Naive thymus-derived CD8-positive, alpha-beta T cell (primary cell): ENCODE measurements at regions not wholly inside any gene's neighbourhood (a gene's known extent, or its start where the extent isn't known, plus 50 kb on each side); places are given as distances from the start of the nearest gene placed in this dataset.

ENCODE experiments used
- ATAC-seq, 2 donors: fragments of 150-1000 bp; cut with Tn5 transposase in 1 of 2; sonication (Bioruptor Pico), chemical (Tn5 transposase) in 1 of 2; 1 replicate in 1 of 2; 2 replicates in 1 of 2; pipeline ENCODE4 v1.10.0; 2021; ENCODE audit warnings: mild to moderate bottlenecking in 2 of 2, moderate library complexity in 2 of 2
- POLR2A ChIA-PET: fragments of 350-600 bp; sonication (Branson Sonifier 250); formaldehyde crosslinking; loops from one replicate; lab custom pipeline; 2021; ENCODE audit warnings: antibody characterized with exemption; lab: Charles Lee
- DNase-seq, 10 donors: peaks; one replicate each; pipeline versions ENCODE4 v3.0.0 to v3.0.0-alpha.2; 2020 to 2022
- H3K27ac Mint-ChIP-seq, 10 donors: one replicate each; pipeline ENCODE4 v1.8.0; 2020 to 2022; ENCODE audit warnings: mild to moderate bottlenecking in 10 of 10, mixed read lengths in 10 of 10, moderate library complexity in 4 of 10, inconsistent platforms in 1 of 10
- H3K27me3 Mint-ChIP-seq, 5 donors: one replicate each; pipeline ENCODE4 v1.8.0; 2021 to 2022; ENCODE audit warnings: mixed read lengths in 5 of 5
- H3K36me3 Mint-ChIP-seq, 3 donors: one replicate each; pipeline ENCODE4 v1.8.0; 2020 to 2022; ENCODE audit warnings: mixed read lengths in 3 of 3, mild to moderate bottlenecking in 2 of 3, inconsistent platforms in 1 of 3
- H3K4me1 Mint-ChIP-seq, 4 donors: one replicate each; pipeline ENCODE4 v1.8.0; 2021 to 2022; ENCODE audit warnings: mixed read lengths in 4 of 4
- H3K4me3 Mint-ChIP-seq, 10 donors: one replicate each; pipeline ENCODE4 v1.8.0; 2020 to 2022; ENCODE audit warnings: mild to moderate bottlenecking in 10 of 10, mixed read lengths in 10 of 10, moderate library complexity in 6 of 10, inconsistent platforms in 1 of 10
- H3K9me3 Mint-ChIP-seq, 9 donors: one replicate each; pipeline ENCODE4 v1.8.0; 2020 to 2022; ENCODE audit warnings: mixed read lengths in 9 of 9, mild to moderate bottlenecking in 3 of 9, inconsistent platforms in 1 of 9, moderate library complexity in 1 of 9

DNA sequence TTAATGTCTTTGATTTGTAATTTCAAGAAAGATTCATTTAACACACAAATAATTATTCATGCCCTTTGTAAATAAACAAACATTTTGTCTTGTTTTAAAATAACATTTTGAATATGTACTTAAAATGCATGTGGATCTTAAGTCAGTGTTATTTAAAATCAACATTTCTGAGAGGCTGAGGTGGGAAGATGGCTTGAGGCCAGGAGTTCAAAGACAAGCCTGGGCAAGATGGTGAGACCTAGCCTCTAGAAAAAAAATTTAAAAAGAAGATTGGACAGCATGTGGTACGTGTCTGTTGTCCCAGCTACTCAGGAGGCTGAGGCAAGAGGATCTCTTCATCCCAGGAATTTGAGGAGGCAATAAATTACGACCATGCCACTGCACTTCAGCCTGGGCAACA lies 1268.2 kb downstream of the SLITRK1 start:
- Mint-ChIP-seq H3K27me3 (no peaks in the 10 kb centered on the region), H3K4me3 (no peak overlapping the region), H3K4me1 (no peaks in the 10 kb centered on the region), H3K27ac (no peak overlapping the region), H3K36me3 (no peaks in the 10 kb centered on the region), H3K9me3 (peaks cover 0 to 25% (median 0%) of the 10 kb centered on the region in 9 donors)
- no peak for DNase-seq
- POLR2A ChIA-PET: no interaction called here
- no peak for ATAC-seq

DNA sequence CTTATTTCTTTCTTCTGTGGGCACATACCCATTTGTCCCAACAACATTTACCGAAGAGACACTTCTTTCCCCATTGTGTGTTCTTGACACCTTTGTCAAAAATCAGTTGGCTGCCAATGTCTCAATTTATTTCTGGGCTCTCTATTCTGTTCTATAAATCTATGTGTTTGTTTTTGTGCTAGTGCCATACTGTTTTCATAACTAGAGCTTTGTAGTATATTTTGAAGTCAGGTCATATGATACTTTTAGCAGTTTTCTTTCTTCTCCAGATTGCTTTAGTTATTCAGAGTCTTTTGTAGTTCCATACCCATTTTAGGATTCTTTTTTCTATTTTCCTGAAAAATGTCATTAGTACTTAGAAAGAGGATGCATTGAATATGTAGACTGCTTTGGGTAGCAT lies 1276.3 kb downstream of the SLITRK1 start:
- Mint-ChIP-seq H3K9me3 (peaks cover 7 to 34% (median 14%) of the 10 kb centered on the region in 9 donors), H3K4me1 (no peaks in the 10 kb centered on the region), H3K27me3 (no peaks in the 10 kb centered on the region), H3K36me3 (peaks cover 0 to 4% (median 0%) of the 10 kb centered on the region in 3 donors), H3K4me3 (no peak overlapping the region), H3K27ac (no peak overlapping the region)
- DNase-seq: no peak
- ATAC-seq: no peak
- POLR2A ChIA-PET: no interaction called here

DNA sequence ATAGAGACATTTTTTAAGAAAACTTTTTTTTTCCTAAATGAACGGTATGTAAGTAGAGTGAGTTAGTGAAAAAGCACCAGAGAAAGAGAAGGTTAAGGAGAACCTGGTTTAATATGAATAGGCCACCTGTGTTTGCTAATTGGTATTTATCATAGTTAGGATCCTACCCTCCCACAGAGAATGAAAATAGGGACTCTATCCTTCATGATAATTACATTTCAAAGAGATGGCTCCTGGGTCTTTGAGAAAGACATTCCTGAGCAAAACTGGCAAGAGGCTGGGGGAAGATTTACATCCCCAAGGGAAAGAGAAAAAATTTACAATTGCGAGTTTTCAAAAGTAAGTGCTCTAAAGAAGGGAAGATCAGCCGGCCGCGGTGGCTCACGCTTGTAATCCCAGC lies 1284.5 kb downstream of the SLITRK1 start:
- POLR2A ChIA-PET: no interaction called here
- H3K4me3 Mint-ChIP-seq: no peak overlapping the region
- no peaks in the 10 kb centered on the region for H3K4me1 Mint-ChIP-seq
- DNase-seq (no peak), ATAC-seq (no peak)
- no peak overlapping the region for H3K27ac Mint-ChIP-seq
- H3K9me3 Mint-ChIP-seq: peaks cover 0 to 36% (median 7%) of the 10 kb centered on the region in 9 donors
- peaks cover 0 to 7% (median 0%) of the 10 kb centered on the region in 3 donors for H3K36me3 Mint-ChIP-seq
- no peaks in the 10 kb centered on the region for H3K27me3 Mint-ChIP-seq

DNA sequence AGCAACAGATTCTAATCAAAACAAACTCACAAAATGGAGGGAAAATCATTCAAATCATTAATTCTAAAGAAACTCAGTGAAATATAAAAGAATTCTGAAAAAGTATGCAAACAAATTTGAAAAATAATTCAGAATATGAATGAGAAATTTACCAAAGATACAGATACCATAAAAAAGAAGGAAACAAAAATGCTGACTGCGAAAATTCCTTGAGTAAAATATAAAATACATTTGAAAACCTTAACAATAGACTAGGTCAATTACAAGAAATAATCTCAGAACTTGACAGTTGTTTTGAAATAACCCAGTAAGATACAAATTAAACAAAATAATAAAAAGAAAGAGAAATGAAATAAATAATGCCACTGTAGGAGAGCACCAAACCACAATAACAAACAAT lies 1289.0 kb downstream of the SLITRK1 start:
- H3K9me3 Mint-ChIP-seq: peaks cover 0 to 37% (median 14%) of the 10 kb centered on the region in 9 donors
- H3K4me3 Mint-ChIP-seq: no peak overlapping the region
- H3K36me3 Mint-ChIP-seq: peaks cover 0 to 7% (median 0%) of the 10 kb centered on the region in 3 donors

DNA sequence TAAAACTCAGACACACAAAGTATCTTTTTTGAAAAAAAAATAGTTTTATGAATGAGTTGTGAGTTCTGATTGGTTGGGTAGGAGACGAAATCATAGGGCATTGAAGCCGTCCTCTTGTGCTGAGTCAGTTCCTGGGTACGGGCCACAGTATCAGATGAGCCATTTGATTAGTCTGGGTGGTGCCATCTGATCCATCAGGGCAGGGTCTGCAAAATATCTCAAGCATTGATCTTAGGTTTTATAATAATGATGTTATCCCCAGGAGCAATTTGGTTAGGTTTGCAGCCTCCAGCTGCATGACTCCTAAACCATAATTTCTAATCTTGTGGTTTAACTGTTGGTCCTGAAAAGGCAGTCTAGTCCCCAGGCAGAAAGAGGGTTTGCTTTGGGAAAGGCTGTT lies 1310.6 kb downstream of the SLITRK1 start:
- ATAC-seq (no peak), DNase-seq (no peak)
- H3K4me3 Mint-ChIP-seq: no peak overlapping the region
- POLR2A ChIA-PET: no interaction called here
- H3K27ac Mint-ChIP-seq: no peak overlapping the region
- H3K4me1 Mint-ChIP-seq: no peaks in the 10 kb centered on the region
- H3K27me3 Mint-ChIP-seq: no peaks in the 10 kb centered on the region
- H3K9me3 Mint-ChIP-seq: peaks cover 0 to 28% (median 10%) of the 10 kb centered on the region in 9 donors
- H3K36me3 Mint-ChIP-seq: peaks cover 0 to 5% (median 0%) of the 10 kb centered on the region in 3 donors

More for the DNA sequence above, 1289.0 kb downstream of the SLITRK1 start:
- no peak for DNase-seq
- H3K27ac Mint-ChIP-seq: no peak overlapping the region
- no peaks in the 10 kb centered on the region for H3K27me3 Mint-ChIP-seq
- POLR2A ChIA-PET: no interaction called here
- no peaks in the 10 kb centered on the region for H3K4me1 Mint-ChIP-seq
- no peak for ATAC-seq

DNA sequence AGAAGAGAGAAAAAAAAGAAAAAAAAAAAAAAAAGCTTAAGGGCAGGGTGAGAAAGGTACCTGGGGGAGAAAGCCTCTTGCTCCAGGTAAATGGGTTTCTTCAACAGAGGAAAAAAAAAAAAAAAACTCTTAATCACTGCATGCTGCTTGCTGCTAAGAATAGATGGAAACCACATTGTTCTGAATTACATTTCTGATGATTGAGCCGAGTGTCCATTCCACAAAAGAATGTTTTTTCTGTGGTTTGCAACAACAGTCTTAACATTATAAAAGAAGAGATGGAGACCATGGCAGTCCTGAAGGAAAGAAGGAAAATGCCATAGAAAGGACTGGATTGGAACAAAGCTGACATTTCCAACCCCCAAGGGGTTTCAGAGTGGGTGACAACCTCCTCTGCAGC lies 1312.7 kb downstream of the SLITRK1 start:
- DNase-seq (no peak), ATAC-seq (no peak)
- H3K4me3 Mint-ChIP-seq: no peak overlapping the region
- no peaks in the 10 kb centered on the region for H3K27me3 Mint-ChIP-seq
- POLR2A ChIA-PET: no interaction called here
- H3K36me3 Mint-ChIP-seq: no peaks in the 10 kb centered on the region
- no peaks in the 10 kb centered on the region for H3K4me1 Mint-ChIP-seq
- H3K27ac Mint-ChIP-seq: no peak overlapping the region
- peaks cover 0 to 29% (median 10%) of the 10 kb centered on the region in 9 donors for H3K9me3 Mint-ChIP-seq

DNA sequence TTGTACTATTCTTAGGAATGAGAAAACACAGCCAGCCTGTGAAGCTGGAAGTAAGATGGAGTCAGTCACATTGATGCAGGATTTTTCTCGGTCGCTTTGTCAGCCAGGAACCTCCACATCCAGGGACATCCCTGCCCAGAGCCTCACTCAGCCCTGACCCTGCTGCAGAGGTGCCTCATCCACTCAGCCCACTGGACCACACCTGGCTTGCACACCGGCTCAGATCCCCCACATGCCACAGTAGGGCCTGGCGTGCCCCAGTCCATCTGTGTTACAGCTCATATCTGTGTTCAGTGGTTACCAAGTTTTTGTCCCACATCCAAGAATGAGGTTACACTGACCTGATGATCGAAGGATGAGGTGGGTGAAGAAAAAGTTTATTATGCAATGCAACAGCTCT lies 1315.4 kb downstream of the SLITRK1 start:
- H3K36me3 Mint-ChIP-seq: no peaks in the 10 kb centered on the region
- peaks cover 0 to 22% (median 8%) of the 10 kb centered on the region in 9 donors for H3K9me3 Mint-ChIP-seq
- H3K4me3 Mint-ChIP-seq: no peak overlapping the region
- H3K4me1 Mint-ChIP-seq: no peaks in the 10 kb centered on the region
- H3K27ac Mint-ChIP-seq: no peak overlapping the region
- no peaks in the 10 kb centered on the region for H3K27me3 Mint-ChIP-seq
- no peak for ATAC-seq
- no peak for DNase-seq
- POLR2A ChIA-PET: no interaction called here

DNA sequence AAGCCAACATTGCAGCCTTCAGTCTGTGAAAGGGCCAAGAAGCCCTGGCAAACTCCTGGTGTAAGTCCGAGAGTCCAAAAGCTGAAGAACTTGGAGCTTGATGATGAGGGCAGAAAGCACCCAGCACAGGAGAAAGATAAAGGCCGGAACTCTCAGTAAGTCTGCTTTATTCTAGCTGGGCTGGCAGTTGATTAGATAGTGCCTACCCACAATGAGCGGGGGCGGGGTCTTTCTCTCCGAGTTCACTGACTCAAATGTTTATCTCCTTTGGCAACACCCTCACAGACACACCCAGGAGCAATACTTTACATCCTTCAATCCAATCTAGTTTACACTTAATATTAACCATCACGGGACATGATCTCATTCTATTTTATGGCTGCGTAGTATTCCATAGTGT lies 1317.1 kb downstream of the SLITRK1 start:
- H3K4me3 Mint-ChIP-seq: no peak overlapping the region
- DNase-seq: no peak
- POLR2A ChIA-PET: no interaction called here
- ATAC-seq: no peak
- H3K9me3 Mint-ChIP-seq: peaks cover 0 to 21% (median 5%) of the 10 kb centered on the region in 9 donors
- H3K4me1 Mint-ChIP-seq: no peaks in the 10 kb centered on the region
- no peaks in the 10 kb centered on the region for H3K36me3 Mint-ChIP-seq
- H3K27ac Mint-ChIP-seq: no peak overlapping the region
- H3K27me3 Mint-ChIP-seq: no peaks in the 10 kb centered on the region

DNA sequence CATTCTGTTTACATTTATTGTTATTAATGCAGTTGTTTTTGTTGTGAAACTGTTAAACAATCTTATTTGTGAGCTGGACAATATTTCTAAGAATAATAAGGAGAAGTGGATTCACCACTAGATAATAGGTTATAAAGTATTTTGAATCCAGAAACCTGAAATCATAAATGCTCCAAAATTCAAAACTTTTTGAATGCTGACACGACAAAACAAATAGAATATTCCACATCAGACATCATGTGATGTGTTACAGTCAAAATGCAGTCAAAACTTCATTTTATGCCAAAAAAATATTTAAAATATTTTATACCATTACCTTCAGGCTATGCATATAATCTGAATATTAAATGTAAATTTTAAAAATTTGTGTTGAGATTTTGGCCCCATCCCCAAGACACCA lies 1321.4 kb downstream of the SLITRK1 start:
- no peak overlapping the region for H3K27ac Mint-ChIP-seq
- DNase-seq (no peak), ATAC-seq (no peak)
- H3K4me3 Mint-ChIP-seq: no peak overlapping the region
- H3K9me3 Mint-ChIP-seq: peaks cover 0 to 5% (median 0%) of the 10 kb centered on the region in 9 donors
- no peaks in the 10 kb centered on the region for H3K36me3 Mint-ChIP-seq
- POLR2A ChIA-PET: no interaction called here
- H3K4me1 Mint-ChIP-seq: no peaks in the 10 kb centered on the region
- H3K27me3 Mint-ChIP-seq: no peaks in the 10 kb centered on the region

DNA sequence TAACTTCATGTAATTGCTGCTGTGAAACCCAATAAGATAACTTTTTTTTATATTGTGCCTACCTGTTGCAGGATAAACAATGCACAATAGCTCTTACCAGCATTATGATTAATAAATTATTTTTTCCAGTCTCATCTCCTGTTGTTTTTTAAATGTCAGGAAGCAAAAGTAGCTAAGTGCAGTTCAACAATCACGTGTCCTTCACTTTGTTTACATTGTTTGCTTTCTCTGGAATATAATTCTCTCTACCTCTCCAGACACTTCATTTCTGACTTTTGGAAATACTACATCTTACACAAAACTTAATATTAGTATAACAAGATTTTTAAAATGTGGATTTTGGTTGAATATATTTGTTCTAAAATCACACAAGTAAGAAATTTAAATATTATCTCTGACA lies 1359.4 kb downstream of the SLITRK1 start:
- no peak overlapping the region for H3K4me3 Mint-ChIP-seq

DNA sequence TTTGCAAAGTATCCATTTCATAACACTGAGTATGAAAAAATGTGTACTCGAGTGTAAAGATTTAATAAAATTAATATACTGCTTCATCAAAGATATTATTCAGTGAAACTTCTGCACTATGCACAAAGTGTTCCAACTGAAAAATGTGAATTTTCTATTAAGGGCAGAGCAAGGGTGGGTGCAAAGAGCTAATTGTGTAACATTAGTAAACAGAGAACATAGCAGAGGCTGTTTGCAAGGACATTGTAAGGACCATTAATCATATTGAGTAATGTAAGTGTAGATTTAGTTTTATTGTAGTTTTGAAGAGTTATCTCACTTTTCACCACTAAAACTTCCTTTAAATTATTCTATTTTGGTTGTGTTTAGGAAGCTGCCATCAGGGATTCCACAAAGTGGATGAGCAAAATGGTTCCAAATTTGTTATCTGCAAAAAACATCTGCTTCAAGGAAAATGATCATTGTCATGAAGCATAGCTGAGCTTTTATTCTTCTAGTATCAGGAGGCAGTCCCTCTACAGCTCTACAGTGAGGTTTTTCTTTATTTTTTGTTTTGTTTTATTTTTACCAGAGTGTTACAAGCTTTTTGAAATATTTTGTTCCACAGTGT lies 1375.4 kb downstream of the SLITRK1 start:
- H3K4me3 Mint-ChIP-seq: no peak overlapping the region
- DNase-seq: no peak
- no peak overlapping the region for H3K27ac Mint-ChIP-seq
- H3K4me1 Mint-ChIP-seq: no peaks in the 10 kb centered on the region
- peaks cover 0 to 21% (median 6%) of the 10 kb centered on the region in 9 donors for H3K9me3 Mint-ChIP-seq
- no peaks in the 10 kb centered on the region for H3K27me3 Mint-ChIP-seq
- no peak for ATAC-seq
- POLR2A ChIA-PET: no interaction called here
- H3K36me3 Mint-ChIP-seq: no peaks in the 10 kb centered on the region

More for the DNA sequence above, 1359.4 kb downstream of the SLITRK1 start:
- Mint-ChIP-seq H3K4me1 (no peaks in the 10 kb centered on the region), H3K27me3 (no peaks in the 10 kb centered on the region), H3K9me3 (peaks cover 0 to 21% (median 5%) of the 10 kb centered on the region in 9 donors), H3K36me3 (no peaks in the 10 kb centered on the region), H3K27ac (no peak overlapping the region)
- DNase-seq (no peak), ATAC-seq (no peak)
- POLR2A ChIA-PET: no interaction called here

DNA sequence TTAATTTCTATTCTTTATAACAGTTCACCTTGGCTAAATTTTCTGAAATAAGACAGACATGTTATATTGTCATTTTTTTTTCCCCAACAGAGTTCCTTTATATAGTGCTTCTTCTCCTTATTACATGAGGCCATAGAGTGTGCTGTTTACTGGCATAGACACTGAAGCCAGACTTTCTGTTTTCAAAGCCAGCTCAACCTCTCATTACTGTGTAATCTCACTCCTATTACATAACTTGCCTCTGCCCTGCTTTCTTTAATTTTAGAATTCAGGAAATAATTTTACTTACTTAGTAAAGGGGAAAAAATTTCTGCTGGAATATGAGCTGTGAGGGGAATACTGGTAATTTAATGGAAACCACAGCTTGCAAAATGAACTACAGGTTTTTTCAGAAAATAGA lies 1380.4 kb downstream of the SLITRK1 start:
- POLR2A ChIA-PET: no interaction called here
- Mint-ChIP-seq H3K27ac (no peak overlapping the region), H3K9me3 (peaks cover 0 to 21% (median 4%) of the 10 kb centered on the region in 9 donors), H3K4me1 (no peaks in the 10 kb centered on the region), H3K36me3 (no peaks in the 10 kb centered on the region), H3K27me3 (no peaks in the 10 kb centered on the region), H3K4me3 (no peak overlapping the region)
- ATAC-seq: no peak
- DNase-seq: no peak

DNA sequence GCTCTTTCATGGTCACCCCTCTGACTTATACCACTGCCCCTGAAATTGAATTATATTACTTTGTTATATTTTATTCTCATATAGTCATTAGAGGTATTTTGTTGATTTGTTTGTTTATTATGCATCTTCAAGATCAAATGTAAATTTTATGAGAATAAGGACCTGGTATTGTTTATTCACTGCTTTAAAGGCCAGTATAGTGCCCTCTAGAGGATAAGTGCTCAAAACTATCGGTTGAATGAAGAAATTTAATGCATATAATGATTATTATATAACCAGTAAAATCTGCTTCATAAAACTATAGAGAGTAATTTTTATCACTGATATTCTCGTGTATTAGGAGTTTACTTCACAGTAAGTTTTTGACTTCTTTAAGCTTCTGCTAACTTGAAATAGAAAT lies 1401.9 kb downstream of the SLITRK1 start:
- no peak for ATAC-seq
- Mint-ChIP-seq H3K36me3 (no peaks in the 10 kb centered on the region), H3K4me3 (no peak overlapping the region), H3K27me3 (no peaks in the 10 kb centered on the region), H3K27ac (no peak overlapping the region), H3K4me1 (no peaks in the 10 kb centered on the region), H3K9me3 (peaks cover 2 to 32% (median 11%) of the 10 kb centered on the region in 9 donors)
- POLR2A ChIA-PET: no interaction called here
- no peak for DNase-seq

DNA sequence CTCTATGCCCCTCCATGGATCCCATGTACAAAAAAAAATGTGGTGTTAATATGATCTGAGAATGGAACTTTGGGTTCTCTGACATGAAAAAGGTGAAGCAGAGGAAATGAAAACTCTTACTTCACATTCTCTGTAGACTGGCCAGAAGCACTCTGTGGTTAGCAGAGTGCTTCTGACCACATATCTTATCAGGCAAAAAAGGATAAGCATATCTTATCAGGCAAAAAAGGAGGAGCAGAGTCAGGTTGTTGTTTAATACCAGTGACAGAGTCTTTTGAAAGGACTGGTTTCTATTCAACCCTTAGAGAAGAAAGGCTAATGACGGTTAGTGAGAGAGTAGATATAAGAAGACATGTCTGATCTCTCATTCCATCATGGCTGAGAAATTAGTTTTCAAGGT lies 1404.8 kb downstream of the SLITRK1 start:
- Mint-ChIP-seq H3K27me3 (no peaks in the 10 kb centered on the region), H3K4me3 (no peak overlapping the region), H3K4me1 (no peaks in the 10 kb centered on the region), H3K36me3 (no peaks in the 10 kb centered on the region), H3K9me3 (peaks cover 0 to 29% (median 10%) of the 10 kb centered on the region in 9 donors), H3K27ac (no peak overlapping the region)
- POLR2A ChIA-PET: no interaction called here
- ATAC-seq (no peak), DNase-seq (no peak)
